Neuronal stem cell (in vitro differentiated cells): ENCODE measurements at regions not wholly inside any gene's neighbourhood (a gene's known extent, or its start where the extent isn't known, plus 50 kb on each side); places are given as distances from the start of the nearest gene placed in this dataset. TPM values are rescaled to one million over a fixed set of nuclear protein-coding genes. Genes with fewer than 3 reads are reported as not detected.

Experiments
- small RNA-seq: library from polyadenylated mRNA; stranded (forward); fragments of <200 nt; extraction: miRNeasy Mini kit (QIAGEN cat#:217004); gene quantifications from one replicate; pipeline ENCODE3, GENCODE V24; 2013; ENCODE audit not compliant: insufficient read depth

Small RNA genes in the stretch of these regions (small RNA-seq; reads per million reads assigned to genes)
- gene MTND4LP16: not detected
